Prostate gland (tissue), 2 donors: ENCODE measurements at regions not wholly inside any gene's neighbourhood (a gene's known extent, or its start where the extent isn't known, plus 50 kb on each side); places are given as distances from the start of the nearest gene placed in this dataset.

Source experiments
- CTCF ChIP-seq, 4 experiments: fragments of 200-600 bp in 2 of 4; fragments of 450-650 bp in 2 of 4; sonication (generic) in 2 of 4; IDR thresholded peaks; 1 replicate in 3 of 4; 2 replicates in 1 of 4; pipeline ENCODE4 v1.5.1; 2016 to 2019; ENCODE audit warnings: antibody characterized with exemption in 4 of 4, mild to moderate bottlenecking in 2 of 4, moderate library complexity in 2 of 4
- POLR2AphosphoS5 ChIP-seq: sonication (generic); formaldehyde crosslinking; IDR thresholded peaks from one replicate; pipeline ENCODE4 v1.6.1; 2017; ENCODE audit warnings: antibody characterized with exemption

DNA sequence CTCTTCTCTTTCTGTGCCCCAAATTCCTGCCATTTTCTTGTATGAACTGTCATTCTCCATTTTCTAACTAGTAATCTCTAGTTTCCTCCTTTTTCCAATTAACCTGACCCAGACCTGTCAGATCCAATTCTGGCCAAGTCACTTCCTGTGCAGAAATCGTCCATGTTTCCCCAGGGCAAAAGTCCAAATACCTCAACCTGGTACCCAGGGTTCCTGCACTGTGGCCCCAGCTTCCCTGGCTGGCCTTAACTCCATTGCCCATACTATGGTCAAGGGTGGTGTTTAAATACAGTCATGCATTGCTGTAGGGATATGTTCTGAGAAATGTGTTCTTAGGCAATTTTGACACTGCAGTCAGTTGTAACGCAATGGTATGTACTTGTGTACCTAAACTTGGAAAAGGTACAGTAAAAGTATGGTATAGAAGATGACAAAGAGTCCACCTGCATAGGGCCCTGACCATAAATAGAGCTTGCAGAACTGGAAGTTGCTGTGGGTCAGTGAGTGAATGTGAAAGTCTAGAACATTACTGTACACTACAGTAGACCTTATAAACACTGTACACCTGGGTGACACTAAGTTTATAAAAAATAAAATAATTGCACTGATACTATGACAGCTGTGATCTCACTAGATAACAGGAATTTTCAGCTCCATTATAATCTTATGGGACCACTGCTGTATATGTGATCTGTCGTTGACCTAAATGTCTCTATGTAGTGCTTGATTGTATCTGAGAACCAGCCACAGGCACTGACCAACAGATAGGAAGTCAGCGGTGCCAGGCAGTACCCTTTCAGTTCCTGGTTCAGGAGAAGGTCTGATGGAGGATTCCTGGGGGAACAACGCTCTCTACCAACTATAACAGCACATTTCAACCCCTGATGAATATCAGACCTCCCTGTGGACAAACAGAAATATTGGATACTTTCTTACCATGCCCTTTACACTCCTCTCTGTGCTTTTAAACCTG is 336.1 kb upstream of the PROK2 start:
- TF ChIP-seq CTCF (IDR thresholded peaks at IDR 0.05) (no peak), POLR2AphosphoS5 (no peak)
